ENCODE measurements at regions not wholly inside any gene's neighbourhood (a gene's known extent, or its start where the extent isn't known, plus 50 kb on each side); places are given as distances from the start of the nearest gene placed in this dataset.

GRCh38 chr16:85398050-85398451, 215.1 kb upstream of the GSE1 start:
- Mint-ChIP-seq H3K36me3 (ENCODE audit: low read depth) (no peaks in the 10 kb centered on the region), H3K27me3 (ENCODE audit: insufficient read depth) (no peaks in the 10 kb centered on the region), H3K9me3 (no peaks in the 10 kb centered on the region), H3K4me3 (no peak overlapping the region), H3K27ac (no peak overlapping the region), H3K4me1 (ENCODE audit: low read depth) (no peaks in the 10 kb centered on the region)
- DNase-seq (ENCODE audit: low spot score): no peak
- intact Hi-C loops (cut with micrococcal nuclease): no loop called here

- no peak for DNase-seq (ENCODE audit: low spot score)
- Mint-ChIP-seq H3K9me3 (no peaks in the 10 kb centered on the region), H3K27ac (no peak overlapping the region), H3K36me3 (ENCODE audit: low read depth) (no peaks in the 10 kb centered on the region), H3K4me1 (ENCODE audit: low read depth) (no peaks in the 10 kb centered on the region), H3K4me3 (no peak overlapping the region), H3K27me3 (ENCODE audit: insufficient read depth) (no peaks in the 10 kb centered on the region)
- intact Hi-C loops (cut with micrococcal nuclease): no loop called here
Measured at GRCh38 chr16:85398688-85399582, 214.2 kb upstream of the GSE1 start.

GRCh38 chr16:85399583-85400284, 213.4 kb upstream of the GSE1 start:
- intact Hi-C loops (cut with micrococcal nuclease): no loop called here
- Mint-ChIP-seq H3K27me3 (ENCODE audit: insufficient read depth) (no peaks in the 10 kb centered on the region), H3K4me1 (ENCODE audit: low read depth) (no peaks in the 10 kb centered on the region), H3K9me3 (no peaks in the 10 kb centered on the region), H3K27ac (no peak overlapping the region), H3K4me3 (no peak overlapping the region), H3K36me3 (ENCODE audit: low read depth) (no peaks in the 10 kb centered on the region)
- DNase-seq (ENCODE audit: low spot score): no peak

DNA sequence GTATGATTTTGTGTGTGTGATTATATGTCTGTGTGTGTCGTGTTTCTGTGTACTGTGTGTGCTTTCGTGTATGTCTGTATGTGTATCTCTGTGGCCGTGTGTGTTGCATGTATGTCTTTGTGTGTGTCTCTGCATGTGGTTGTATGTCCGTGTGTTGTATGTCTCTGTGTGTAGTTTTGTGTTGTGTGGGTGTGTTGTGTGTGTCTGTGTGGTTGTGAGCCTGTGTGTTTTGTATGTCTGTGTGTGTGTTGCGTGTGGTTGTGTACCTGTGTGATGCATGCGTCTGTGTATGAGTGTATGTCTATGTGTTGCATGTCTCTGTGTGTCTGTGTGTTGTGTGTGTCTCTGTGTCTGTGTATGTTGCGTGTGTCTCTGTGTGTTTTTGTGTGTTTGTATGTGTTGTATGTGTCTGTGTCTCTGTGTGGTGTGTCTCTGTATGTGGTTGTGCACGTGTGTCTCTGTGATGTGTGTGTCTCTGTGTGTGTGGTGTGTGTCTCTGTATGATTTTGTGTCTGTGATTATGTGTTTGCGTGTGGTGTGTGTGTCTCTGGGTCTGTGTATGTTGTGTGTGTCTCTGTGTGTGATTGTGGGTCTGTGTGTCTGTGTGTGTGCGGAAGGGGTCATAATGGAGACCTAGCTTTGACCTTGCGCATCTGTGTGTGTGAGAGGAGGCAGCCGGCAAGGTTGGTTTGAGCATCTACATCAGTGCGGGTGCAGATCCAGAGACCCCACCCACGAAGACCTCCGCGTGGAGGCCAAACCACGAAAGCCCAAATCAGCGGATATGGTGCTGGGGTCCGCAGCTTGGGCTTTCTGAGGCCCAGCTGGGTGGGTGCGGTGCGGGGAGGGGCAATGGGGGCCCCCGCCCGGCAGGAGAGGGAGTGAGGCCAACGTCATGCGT, 212.6 kb upstream of the GSE1 start:
- no peaks in the 10 kb centered on the region for H3K4me1 Mint-ChIP-seq (ENCODE audit: low read depth)
- no peak overlapping the region for H3K27ac Mint-ChIP-seq
- H3K36me3 Mint-ChIP-seq (ENCODE audit: low read depth): no peaks in the 10 kb centered on the region
- no peaks in the 10 kb centered on the region for H3K9me3 Mint-ChIP-seq
- intact Hi-C loops (cut with micrococcal nuclease): no loop called here
- no peak overlapping the region for H3K4me3 Mint-ChIP-seq
- no peaks in the 10 kb centered on the region for H3K27me3 Mint-ChIP-seq (ENCODE audit: insufficient read depth)
- DNase-seq (ENCODE audit: low spot score): no peak

DNA sequence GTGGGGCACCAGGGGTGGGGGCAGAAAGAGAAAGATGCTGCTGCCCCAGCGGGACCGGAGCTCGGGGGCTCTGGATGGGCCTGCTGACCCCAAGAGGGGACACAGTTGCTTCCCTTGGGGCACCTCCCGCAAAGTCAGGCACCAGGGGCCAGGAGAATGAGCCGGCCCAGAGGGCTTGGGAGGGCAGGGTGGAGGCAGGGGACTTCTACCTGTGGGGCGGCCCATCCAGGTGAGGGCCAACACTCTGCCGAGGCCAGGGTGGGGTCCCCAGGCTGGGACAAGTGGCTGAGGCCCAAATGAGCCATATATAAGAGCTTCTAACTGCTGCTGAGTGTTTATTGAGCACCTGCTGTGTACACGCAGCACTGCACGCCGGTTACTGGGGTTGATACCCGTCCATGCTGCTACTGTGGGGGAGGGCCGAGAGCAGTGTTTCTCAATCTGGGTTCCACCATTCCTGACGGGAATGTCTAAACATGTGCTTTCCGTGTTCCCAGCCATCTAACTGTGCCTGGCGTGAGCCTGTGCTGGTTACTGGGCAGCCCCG, 211.7 kb upstream of the GSE1 start:
- no peaks in the 10 kb centered on the region for H3K4me1 Mint-ChIP-seq (ENCODE audit: low read depth)
- no peaks in the 10 kb centered on the region for H3K9me3 Mint-ChIP-seq
- no peak overlapping the region for H3K4me3 Mint-ChIP-seq
- DNase-seq (ENCODE audit: low spot score): no peak
- H3K27me3 Mint-ChIP-seq (ENCODE audit: insufficient read depth): no peaks in the 10 kb centered on the region
- H3K27ac Mint-ChIP-seq: no peak overlapping the region
- intact Hi-C loops (cut with micrococcal nuclease): no loop called here
- H3K36me3 Mint-ChIP-seq (ENCODE audit: low read depth): no peaks in the 10 kb centered on the region

DNA sequence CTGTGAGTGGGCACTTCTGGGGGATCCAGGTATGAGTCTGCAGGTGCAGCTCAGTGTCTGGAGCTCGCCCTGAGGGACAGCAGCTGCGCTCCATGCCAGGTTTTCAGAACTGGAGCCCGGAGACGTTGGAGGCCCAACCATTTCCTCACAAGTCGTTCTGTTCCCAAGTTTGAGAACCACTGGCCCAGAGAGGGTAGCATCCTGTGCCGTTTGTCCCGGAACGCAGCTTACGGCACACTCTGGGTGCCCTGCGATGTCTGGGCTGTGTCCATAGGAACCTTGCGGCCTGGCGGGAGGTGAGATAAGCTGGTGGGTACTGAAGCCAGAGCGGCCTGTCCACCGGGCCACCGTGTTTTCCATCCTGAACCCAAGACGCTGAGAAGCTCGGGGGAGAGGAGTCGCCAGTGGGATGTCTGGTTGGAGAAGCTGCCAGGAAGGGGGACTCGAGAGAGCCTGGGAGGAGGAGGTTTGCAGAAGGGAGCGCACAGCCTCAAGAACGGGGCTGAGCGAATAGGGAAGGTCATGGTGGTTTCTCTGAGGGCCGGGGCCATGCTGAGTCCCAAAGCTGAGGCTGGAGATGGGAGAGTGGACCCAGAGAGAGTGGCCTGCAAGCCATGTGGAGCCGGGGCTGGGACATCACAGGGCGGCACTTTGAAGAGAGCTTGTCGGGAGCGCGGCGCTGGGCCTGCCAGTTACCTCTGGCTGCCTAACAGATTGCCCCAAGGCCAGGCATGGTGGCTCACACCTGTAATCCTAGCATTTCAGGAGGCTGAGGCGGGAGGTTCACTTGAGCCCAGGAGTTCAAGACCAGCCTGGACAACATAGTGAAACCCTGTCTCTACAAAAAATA, 211.0 kb upstream of the GSE1 start:
- Mint-ChIP-seq H3K27ac (no peak overlapping the region), H3K9me3 (no peaks in the 10 kb centered on the region), H3K36me3 (ENCODE audit: low read depth) (no peaks in the 10 kb centered on the region), H3K4me3 (no peak overlapping the region), H3K4me1 (ENCODE audit: low read depth) (no peaks in the 10 kb centered on the region), H3K27me3 (ENCODE audit: insufficient read depth) (no peaks in the 10 kb centered on the region)
- no peak for DNase-seq (ENCODE audit: low spot score)
- intact Hi-C loops (cut with micrococcal nuclease): no loop called here

DNA sequence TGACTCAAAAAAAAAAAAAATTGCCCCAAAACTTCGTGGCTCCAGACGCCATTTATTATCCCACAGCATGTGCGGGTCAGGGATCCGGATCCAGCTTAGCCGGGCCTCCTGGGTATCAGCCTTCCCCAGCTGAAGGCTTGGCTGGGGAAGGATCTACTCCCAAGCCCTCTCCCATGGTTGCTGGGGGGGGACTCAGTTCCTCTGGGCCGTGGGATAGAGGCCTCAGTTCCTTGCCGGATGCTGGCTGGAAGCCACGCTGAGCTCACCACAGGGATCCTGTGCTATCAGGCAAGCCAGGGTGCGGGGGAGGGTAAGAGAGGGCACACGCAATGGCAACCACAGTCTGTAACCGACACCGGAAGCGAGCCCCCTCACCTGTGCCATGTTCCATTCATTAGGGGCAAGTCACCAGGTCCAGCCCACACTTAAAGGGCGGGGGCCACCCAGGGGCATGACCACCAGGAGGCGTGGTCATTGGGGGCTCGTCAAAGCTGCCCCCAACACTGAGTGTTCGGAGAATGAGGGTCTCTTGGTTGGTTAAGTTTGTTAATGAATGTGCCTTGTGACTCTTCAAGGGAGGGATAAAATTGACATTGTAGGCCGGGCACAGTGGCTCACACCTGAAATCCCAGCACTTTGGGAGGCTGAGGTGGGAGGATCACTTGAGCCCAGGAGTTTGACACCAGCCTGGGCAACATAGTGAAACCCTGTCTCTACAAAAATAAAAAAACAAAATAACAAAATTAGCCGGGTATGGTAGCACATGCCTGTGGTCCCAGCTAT, 210.0 kb upstream of the GSE1 start:
- no peak overlapping the region for H3K4me3 Mint-ChIP-seq
- H3K36me3 Mint-ChIP-seq (ENCODE audit: low read depth): no peaks in the 10 kb centered on the region
- no peaks in the 10 kb centered on the region for H3K4me1 Mint-ChIP-seq (ENCODE audit: low read depth)
- no peak overlapping the region for H3K27ac Mint-ChIP-seq
- no peaks in the 10 kb centered on the region for H3K27me3 Mint-ChIP-seq (ENCODE audit: insufficient read depth)
- no peak for DNase-seq (ENCODE audit: low spot score)
- intact Hi-C loops (cut with micrococcal nuclease): no loop called here
- H3K9me3 Mint-ChIP-seq: no peaks in the 10 kb centered on the region

GRCh38 chr16:85403693-85404092, 209.4 kb upstream of the GSE1 start:
- no peak for DNase-seq (ENCODE audit: low spot score)
- H3K4me1 Mint-ChIP-seq (ENCODE audit: low read depth): no peaks in the 10 kb centered on the region
- H3K27ac Mint-ChIP-seq: no peak overlapping the region
- no peaks in the 10 kb centered on the region for H3K27me3 Mint-ChIP-seq (ENCODE audit: insufficient read depth)
- H3K9me3 Mint-ChIP-seq: no peaks in the 10 kb centered on the region
- no peak overlapping the region for H3K4me3 Mint-ChIP-seq
- no peaks in the 10 kb centered on the region for H3K36me3 Mint-ChIP-seq (ENCODE audit: low read depth)
- intact Hi-C loops (cut with micrococcal nuclease): no loop called here

DNA sequence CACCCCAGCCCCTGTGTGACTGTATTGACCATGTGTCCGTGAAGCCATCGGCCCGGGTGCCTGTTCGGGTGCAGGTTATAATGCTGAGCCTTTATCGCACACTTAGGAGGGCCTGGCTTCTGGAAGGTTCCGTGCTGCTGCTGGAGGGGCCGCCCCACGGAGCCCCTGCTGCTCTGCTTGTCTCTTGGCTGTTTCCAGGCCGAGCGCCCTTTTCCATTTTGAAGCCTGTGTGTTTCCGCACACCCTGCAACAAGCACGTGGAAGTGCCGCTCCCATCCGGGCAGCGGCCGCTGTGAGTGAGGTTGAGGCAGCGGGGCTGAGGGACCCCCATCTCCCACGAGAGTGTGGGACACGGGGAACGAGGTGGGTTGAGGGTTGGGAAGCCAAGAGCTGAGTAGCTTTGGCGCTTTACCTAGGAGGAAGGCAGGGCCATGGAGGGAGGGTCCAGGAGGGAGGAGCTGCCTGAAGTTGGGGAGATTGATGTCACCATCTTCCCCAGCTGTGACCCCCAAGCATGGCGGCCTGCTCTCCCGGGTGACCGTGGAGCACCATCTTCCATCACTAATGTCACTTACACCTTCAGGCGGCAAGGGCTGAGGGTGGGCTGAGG, 200.1 kb upstream of the GSE1 start:
- DNase-seq (ENCODE audit: low spot score): no peak
- H3K36me3 Mint-ChIP-seq (ENCODE audit: low read depth): no peaks in the 10 kb centered on the region
- intact Hi-C loops (cut with micrococcal nuclease): no loop called here
- no peaks in the 10 kb centered on the region for H3K27me3 Mint-ChIP-seq (ENCODE audit: insufficient read depth)
- no peak overlapping the region for H3K27ac Mint-ChIP-seq
- H3K4me1 Mint-ChIP-seq (ENCODE audit: low read depth): no peaks in the 10 kb centered on the region
- peaks cover 14% of the 10 kb centered on the region for H3K9me3 Mint-ChIP-seq
- no peak overlapping the region for H3K4me3 Mint-ChIP-seq

GRCh38 chr16:85413691-85414663, 199.1 kb upstream of the GSE1 start:
- Mint-ChIP-seq H3K27me3 (ENCODE audit: insufficient read depth) (no peaks in the 10 kb centered on the region), H3K27ac (no peak overlapping the region), H3K36me3 (ENCODE audit: low read depth) (no peaks in the 10 kb centered on the region), H3K9me3 (peaks cover 14% of the 10 kb centered on the region), H3K4me3 (no peak overlapping the region), H3K4me1 (ENCODE audit: low read depth) (no peaks in the 10 kb centered on the region)
- DNase-seq (ENCODE audit: low spot score): no peak
- intact Hi-C loops (cut with micrococcal nuclease): no loop called here

Data from activated T-helper 1 cell treated with anti-CD3 and anti-CD28 coated beads, Interleukin-12 subunit alpha, Interleukin-12 subunit beta, Interleukin-2, Interleukin-4 antibody, amounts not matched to agents 30 ng/mL and 10 ng/mL and 1 ng/mL, durations not matched to agents 14 hours and 24 hours and 36 hours (primary cell).